ENCODE measurements at regions not wholly inside any gene's neighbourhood (a gene's known extent, or its start where the extent isn't known, plus 50 kb on each side); places are given as distances from the start of the nearest gene placed in this dataset.

DNA sequence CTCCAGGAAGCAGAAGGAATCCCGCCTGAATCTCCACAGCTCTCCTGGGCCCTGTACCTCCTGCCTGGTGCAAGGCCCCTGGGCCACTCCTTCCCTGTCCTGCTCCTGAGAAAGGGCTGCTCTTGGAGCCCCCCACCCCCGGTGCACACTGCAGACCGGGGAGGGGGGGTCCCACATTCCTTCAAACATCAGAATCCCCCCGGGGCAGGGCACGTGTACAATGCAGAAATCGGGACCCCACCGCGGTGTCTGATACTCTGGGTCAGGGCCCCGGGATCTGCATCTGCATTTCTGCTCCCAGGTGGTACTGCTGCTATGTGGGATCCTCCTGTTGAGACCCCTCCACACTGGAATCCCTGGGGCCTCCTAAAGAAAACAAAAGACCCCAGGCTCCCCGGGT is 99.5 kb upstream of the GSE1 start:
- Histone ChIP-seq H3K36me3 (ENCODE audit: control insufficient read depth, insufficient read depth, low read length) (no peaks in the 10 kb centered on the region), H3K27ac (ENCODE audit: low read length) (peak overlapping the region; percentile 78; the same call in 1 of the 2 replicates), H3K9me3 (ENCODE audit: control insufficient read depth, insufficient read depth, low read depth, low read length) (no peaks in the 10 kb centered on the region), H3K27me3 (ENCODE audit: control insufficient read depth, insufficient read depth, low read length) (no peaks in the 10 kb centered on the region), H3K4me3 (ENCODE audit: low read depth in 2 of 2, low read length in 2 of 2) (no peak overlapping the region), H3K4me1 (ENCODE audit: control insufficient read depth, insufficient read depth, low read length) (peaks cover 34% of the 10 kb centered on the region)
- DNase-seq (ENCODE audit: low read depth, low spot score) (no peak), ATAC-seq (no peak)
- TF ChIP-seq, protein P1, sequence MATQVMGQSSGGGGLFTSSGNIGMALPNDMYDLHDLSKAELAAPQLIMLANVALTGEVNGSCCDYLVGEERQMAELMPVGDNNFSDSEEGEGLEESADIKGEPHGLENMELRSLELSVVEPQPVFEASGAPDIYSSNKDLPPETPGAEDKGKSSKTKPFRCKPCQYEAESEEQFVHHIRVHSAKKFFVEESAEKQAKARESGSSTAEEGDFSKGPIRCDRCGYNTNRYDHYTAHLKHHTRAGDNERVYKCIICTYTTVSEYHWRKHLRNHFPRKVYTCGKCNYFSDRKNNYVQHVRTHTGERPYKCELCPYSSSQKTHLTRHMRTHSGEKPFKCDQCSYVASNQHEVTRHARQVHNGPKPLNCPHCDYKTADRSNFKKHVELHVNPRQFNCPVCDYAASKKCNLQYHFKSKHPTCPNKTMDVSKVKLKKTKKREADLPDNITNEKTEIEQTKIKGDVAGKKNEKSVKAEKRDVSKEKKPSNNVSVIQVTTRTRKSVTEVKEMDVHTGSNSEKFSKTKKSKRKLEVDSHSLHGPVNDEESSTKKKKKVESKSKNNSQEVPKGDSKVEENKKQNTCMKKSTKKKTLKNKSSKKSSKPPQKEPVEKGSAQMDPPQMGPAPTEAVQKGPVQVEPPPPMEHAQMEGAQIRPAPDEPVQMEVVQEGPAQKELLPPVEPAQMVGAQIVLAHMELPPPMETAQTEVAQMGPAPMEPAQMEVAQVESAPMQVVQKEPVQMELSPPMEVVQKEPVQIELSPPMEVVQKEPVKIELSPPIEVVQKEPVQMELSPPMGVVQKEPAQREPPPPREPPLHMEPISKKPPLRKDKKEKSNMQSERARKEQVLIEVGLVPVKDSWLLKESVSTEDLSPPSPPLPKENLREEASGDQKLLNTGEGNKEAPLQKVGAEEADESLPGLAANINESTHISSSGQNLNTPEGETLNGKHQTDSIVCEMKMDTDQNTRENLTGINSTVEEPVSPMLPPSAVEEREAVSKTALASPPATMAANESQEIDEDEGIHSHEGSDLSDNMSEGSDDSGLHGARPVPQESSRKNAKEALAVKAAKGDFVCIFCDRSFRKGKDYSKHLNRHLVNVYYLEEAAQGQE (IDR thresholded peaks at IDR 0.05; ENCODE audit: insufficient read depth in 1 of 2, low read depth in 2 of 2, low read length in 1 of 2): no peak
- no peak for TF ChIP-seq POLR2AphosphoS5 (IDR thresholded peaks at IDR 0.05; ENCODE audit: low read depth, low read length)
- TF ChIP-seq, protein P2, sequence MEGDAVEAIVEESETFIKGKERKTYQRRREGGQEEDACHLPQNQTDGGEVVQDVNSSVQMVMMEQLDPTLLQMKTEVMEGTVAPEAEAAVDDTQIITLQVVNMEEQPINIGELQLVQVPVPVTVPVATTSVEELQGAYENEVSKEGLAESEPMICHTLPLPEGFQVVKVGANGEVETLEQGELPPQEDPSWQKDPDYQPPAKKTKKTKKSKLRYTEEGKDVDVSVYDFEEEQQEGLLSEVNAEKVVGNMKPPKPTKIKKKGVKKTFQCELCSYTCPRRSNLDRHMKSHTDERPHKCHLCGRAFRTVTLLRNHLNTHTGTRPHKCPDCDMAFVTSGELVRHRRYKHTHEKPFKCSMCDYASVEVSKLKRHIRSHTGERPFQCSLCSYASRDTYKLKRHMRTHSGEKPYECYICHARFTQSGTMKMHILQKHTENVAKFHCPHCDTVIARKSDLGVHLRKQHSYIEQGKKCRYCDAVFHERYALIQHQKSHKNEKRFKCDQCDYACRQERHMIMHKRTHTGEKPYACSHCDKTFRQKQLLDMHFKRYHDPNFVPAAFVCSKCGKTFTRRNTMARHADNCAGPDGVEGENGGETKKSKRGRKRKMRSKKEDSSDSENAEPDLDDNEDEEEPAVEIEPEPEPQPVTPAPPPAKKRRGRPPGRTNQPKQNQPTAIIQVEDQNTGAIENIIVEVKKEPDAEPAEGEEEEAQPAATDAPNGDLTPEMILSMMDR (IDR thresholded peaks at IDR 0.05): no peak
- TF ChIP-seq SIN3A (IDR thresholded peaks at IDR 0.05; ENCODE audit: borderline replicate concordance, insufficient read depth, low read depth, low read length): no peak
- no peak for TF ChIP-seq TCF7L2 (IDR thresholded peaks at IDR 0.05; ENCODE audit: low read depth, low read length)
- POLR2A ChIA-PET: no interaction called here
- BruUV-seq (replicated peaks): no TSS peak
- intact Hi-C loops (cut with micrococcal nuclease; ENCODE audit: unreplicated experiment) (no loop called here), in situ Hi-C loops (cut with HindIII; ENCODE audit: low pct_unique_long_range_greater_than_20kb, low sequenced_read_pairs) (no loop called here)
- CTCF ChIA-PET: no interaction called here

DNA sequence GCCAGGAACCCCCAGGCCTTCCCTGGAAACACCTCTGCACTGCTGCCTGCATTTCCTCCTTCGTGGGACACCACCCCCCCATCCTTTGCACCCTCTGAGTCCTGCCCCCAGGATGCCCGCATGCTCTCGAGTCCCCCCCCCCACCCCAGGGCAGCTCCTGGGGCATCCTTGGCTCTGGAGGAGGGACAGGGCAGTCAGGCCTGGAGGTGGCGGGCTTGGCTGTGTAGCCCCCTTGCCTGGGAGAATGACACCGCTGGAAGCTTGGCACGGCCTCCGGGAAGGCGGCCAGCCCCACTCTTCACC is 98.9 kb upstream of the GSE1 start:
- H3K36me3 ChIP-seq (ENCODE audit: control insufficient read depth, insufficient read depth, low read length): no peaks in the 10 kb centered on the region
- H3K27me3 ChIP-seq (ENCODE audit: control insufficient read depth, insufficient read depth, low read length): no peaks in the 10 kb centered on the region
- DNase-seq (ENCODE audit: low read depth, low spot score): no peak
- ATAC-seq: no peak; the same call in 1 of the 2 replicates
- H3K4me3 ChIP-seq (ENCODE audit: low read depth in 2 of 2, low read length in 2 of 2): no peak overlapping the region
- BruUV-seq (replicated peaks): no TSS peak
- H3K27ac ChIP-seq (ENCODE audit: low read length): peak overlapping the region; percentile 78
- in situ Hi-C loops (cut with HindIII; ENCODE audit: low pct_unique_long_range_greater_than_20kb, low sequenced_read_pairs): no loop called here
- peaks cover 34% of the 10 kb centered on the region for H3K4me1 ChIP-seq (ENCODE audit: control insufficient read depth, insufficient read depth, low read length)
- ChIA-PET CTCF (no interaction called here), POLR2A (interaction anchor here (0.7 kb wide), 1 partner anchor 30 kb away, joined by 5 read pairs; no protein-coding TSS in a partner anchor)
- H3K9me3 ChIP-seq (ENCODE audit: control insufficient read depth, insufficient read depth, low read depth, low read length): no peaks in the 10 kb centered on the region
- intact Hi-C loops (cut with micrococcal nuclease; ENCODE audit: unreplicated experiment): no loop called here
- no peak for TF ChIP-seq POLR2AphosphoS5 (IDR thresholded peaks at IDR 0.05; ENCODE audit: low read depth, low read length)
- TF ChIP-seq, protein P1 (IDR thresholded peaks at IDR 0.05; ENCODE audit: insufficient read depth in 1 of 2, low read depth in 2 of 2, low read length in 1 of 2): no peak
- TF ChIP-seq, protein P2 (IDR thresholded peaks at IDR 0.05): no peak
- TF ChIP-seq TCF7L2 (IDR thresholded peaks at IDR 0.05; ENCODE audit: low read depth, low read length): no peak
- no peak for TF ChIP-seq SIN3A (IDR thresholded peaks at IDR 0.05; ENCODE audit: borderline replicate concordance, insufficient read depth, low read depth, low read length)
